Mucosa of stomach (tissue), 1 donor: ENCODE measurements at regions not wholly inside any gene's neighbourhood (a gene's known extent, or its start where the extent isn't known, plus 50 kb on each side); places are given as distances from the start of the nearest gene placed in this dataset.
A peak's percentile ranks its signal among the peaks of the same experiment; 100 is the strongest.

Experiments
- H3K27me3 ChIP-seq: one replicate; pipeline ENCODE4 v1.7.0; 2013; ENCODE audit warnings: mild to moderate bottlenecking, low read length; ENCODE audit not compliant: control insufficient read depth, insufficient read depth
- H3K36me3 ChIP-seq: one replicate; pipeline ENCODE4 v1.7.0; 2013; ENCODE audit warnings: low read length; ENCODE audit not compliant: control insufficient read depth, insufficient read depth
- H3K4me1 ChIP-seq: one replicate; pipeline ENCODE4 v1.7.0; 2013; ENCODE audit warnings: mild to moderate bottlenecking, low read length; ENCODE audit not compliant: control insufficient read depth, insufficient read depth
- H3K4me3 ChIP-seq: one replicate; pipeline ENCODE4 v1.7.0; 2013; ENCODE audit warnings: low read length
- H3K9ac ChIP-seq: one replicate; pipeline ENCODE4 v1.7.0; 2013; ENCODE audit warnings: mild to moderate bottlenecking, low read length, moderate library complexity
- H3K9me3 ChIP-seq: one replicate; pipeline ENCODE4 v1.7.0; 2013; ENCODE audit warnings: mild to moderate bottlenecking, low read length, moderate library complexity; ENCODE audit not compliant: control insufficient read depth
- donor health status: Pancreatic carcinoma.

GRCh38 chr12:91603060-91603459 lies 420.4 kb upstream of the DCN start:
- H3K9ac ChIP-seq: no peak overlapping the region
- H3K36me3 ChIP-seq: no peaks in the 10 kb centered on the region
- no peaks in the 10 kb centered on the region for H3K27me3 ChIP-seq
- H3K9me3 ChIP-seq: no peaks in the 10 kb centered on the region
- H3K4me1 ChIP-seq: no peaks in the 10 kb centered on the region
- H3K4me3 ChIP-seq: no peak overlapping the region

- no peaks in the 10 kb centered on the region for H3K36me3 ChIP-seq
Measured at GRCh38 chr12:91601054-91601453, 418.4 kb upstream of the DCN start.

GRCh38 chr12:91594715-91595114 lies 412.1 kb upstream of the DCN start:
- no peaks in the 10 kb centered on the region for H3K4me1 ChIP-seq

More at GRCh38 chr12:91601054-91601453, 418.4 kb upstream of the DCN start:
- Histone ChIP-seq H3K9ac (no peak overlapping the region), H3K9me3 (no peaks in the 10 kb centered on the region), H3K27me3 (no peaks in the 10 kb centered on the region), H3K4me1 (no peaks in the 10 kb centered on the region), H3K4me3 (no peak overlapping the region)

GRCh38 chr12:91591639-91591987 lies 409.0 kb upstream of the DCN start:
- Histone ChIP-seq H3K27me3 (no peaks in the 10 kb centered on the region), H3K36me3 (no peaks in the 10 kb centered on the region), H3K4me3 (no peak overlapping the region), H3K9me3 (no peaks in the 10 kb centered on the region), H3K9ac (no peak overlapping the region), H3K4me1 (no peaks in the 10 kb centered on the region)

More at GRCh38 chr12:91594715-91595114, 412.1 kb upstream of the DCN start:
- H3K4me3 ChIP-seq: no peak overlapping the region
- no peaks in the 10 kb centered on the region for H3K9me3 ChIP-seq
- no peak overlapping the region for H3K9ac ChIP-seq
- H3K36me3 ChIP-seq: no peaks in the 10 kb centered on the region
- no peaks in the 10 kb centered on the region for H3K27me3 ChIP-seq

GRCh38 chr12:91590966-91591638 lies 408.5 kb upstream of the DCN start:
- no peaks in the 10 kb centered on the region for H3K9me3 ChIP-seq
- no peak overlapping the region for H3K4me3 ChIP-seq
- no peak overlapping the region for H3K9ac ChIP-seq
- no peaks in the 10 kb centered on the region for H3K36me3 ChIP-seq
- H3K4me1 ChIP-seq: no peaks in the 10 kb centered on the region
- H3K27me3 ChIP-seq: no peaks in the 10 kb centered on the region

DNA sequence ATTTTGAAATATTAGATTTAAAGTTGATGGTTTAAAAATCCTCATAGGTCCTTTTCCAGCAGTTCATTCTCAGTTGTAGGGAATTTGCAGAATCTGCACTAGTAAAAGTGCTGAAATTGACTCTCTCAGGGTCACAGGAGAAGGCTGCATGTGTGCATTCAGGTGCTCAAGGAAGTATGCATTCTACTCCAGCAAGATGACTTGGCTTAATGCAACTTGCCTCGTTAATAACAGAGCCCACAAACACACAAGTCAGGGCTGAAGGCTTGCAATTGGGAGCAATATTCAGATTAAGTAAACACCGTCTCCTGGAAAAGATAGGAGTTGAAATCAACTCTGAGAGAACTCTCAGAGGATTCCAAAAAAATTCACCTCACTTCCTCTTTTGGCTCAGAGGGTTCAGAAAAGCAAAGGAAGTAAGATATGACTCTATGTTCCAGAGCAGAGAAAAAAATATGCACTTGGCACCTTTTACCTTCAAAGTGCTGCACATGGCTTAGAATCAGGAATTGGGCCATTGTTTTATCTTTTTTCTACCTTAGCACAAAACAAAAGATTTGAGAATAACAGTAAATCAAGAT lies 406.3 kb upstream of the DCN start:
- Histone ChIP-seq H3K9ac (no peak overlapping the region), H3K9me3 (no peaks in the 10 kb centered on the region), H3K4me3 (no peak overlapping the region), H3K36me3 (no peaks in the 10 kb centered on the region), H3K4me1 (no peaks in the 10 kb centered on the region), H3K27me3 (no peaks in the 10 kb centered on the region)

- no peaks in the 10 kb centered on the region for H3K4me1 ChIP-seq
- no peaks in the 10 kb centered on the region for H3K27me3 ChIP-seq
- H3K4me3 ChIP-seq: no peak overlapping the region
- no peaks in the 10 kb centered on the region for H3K36me3 ChIP-seq
- H3K9ac ChIP-seq: no peak overlapping the region
- no peaks in the 10 kb centered on the region for H3K9me3 ChIP-seq
Measured at GRCh38 chr12:91586015-91586414, 403.4 kb upstream of the DCN start.

DNA sequence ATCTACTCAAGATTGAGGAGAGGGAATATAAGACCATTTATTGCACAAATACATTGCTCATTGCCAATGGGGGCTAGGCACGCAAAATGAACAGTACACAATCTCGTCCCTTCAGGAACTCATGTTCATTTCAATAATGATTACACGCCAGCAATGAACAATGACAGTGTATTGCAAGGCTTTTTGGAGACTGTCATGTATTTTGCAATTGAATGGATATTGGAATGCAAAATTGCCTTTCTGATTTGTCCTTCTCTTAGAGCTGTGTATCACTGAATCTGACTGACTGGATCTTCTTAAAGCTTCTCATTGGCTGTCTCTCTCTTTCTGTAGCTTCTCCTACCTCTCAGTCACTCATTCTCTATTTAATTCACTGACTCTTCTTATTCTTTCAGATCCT lies 400.2 kb upstream of the DCN start:
- H3K4me1 ChIP-seq: no peaks in the 10 kb centered on the region
- no peak overlapping the region for H3K4me3 ChIP-seq
- H3K9me3 ChIP-seq: no peaks in the 10 kb centered on the region
- H3K9ac ChIP-seq: no peak overlapping the region
- no peaks in the 10 kb centered on the region for H3K27me3 ChIP-seq
- H3K36me3 ChIP-seq: no peaks in the 10 kb centered on the region

GRCh38 chr12:91579516-91580263 lies 397.1 kb upstream of the DCN start:
- no peak overlapping the region for H3K4me3 ChIP-seq
- no peak overlapping the region for H3K9ac ChIP-seq
- no peaks in the 10 kb centered on the region for H3K9me3 ChIP-seq
- no peaks in the 10 kb centered on the region for H3K27me3 ChIP-seq
- H3K36me3 ChIP-seq: no peaks in the 10 kb centered on the region
- no peaks in the 10 kb centered on the region for H3K4me1 ChIP-seq

- Histone ChIP-seq H3K36me3 (no peaks in the 10 kb centered on the region), H3K27me3 (no peaks in the 10 kb centered on the region), H3K4me3 (no peak overlapping the region), H3K9me3 (no peaks in the 10 kb centered on the region), H3K4me1 (no peaks in the 10 kb centered on the region), H3K9ac (peak overlapping the region; percentile 49)
Measured at GRCh38 chr12:91577586-91578539, 395.2 kb upstream of the DCN start.

GRCh38 chr12:91576432-91576831 lies 393.8 kb upstream of the DCN start:
- no peaks in the 10 kb centered on the region for H3K4me1 ChIP-seq

More at GRCh38 chr12:91576432-91576831, 393.8 kb upstream of the DCN start:
- Histone ChIP-seq H3K36me3 (no peaks in the 10 kb centered on the region), H3K4me3 (no peak overlapping the region), H3K9me3 (no peaks in the 10 kb centered on the region), H3K9ac (no peak overlapping the region), H3K27me3 (no peaks in the 10 kb centered on the region)
